ENCODE measurements at regions not wholly inside any gene's neighbourhood (a gene's known extent, or its start where the extent isn't known, plus 50 kb on each side); places are given as distances from the start of the nearest gene placed in this dataset.

- peak; percentile 66 for DNase-seq
Observed at GRCh38 chr4:163895378-163896005, 401.0 kb downstream of the TMA16 start.

GRCh38 chr4:163901319-163901718 is 406.8 kb downstream of the TMA16 start:
- no peak for DNase-seq

DNA sequence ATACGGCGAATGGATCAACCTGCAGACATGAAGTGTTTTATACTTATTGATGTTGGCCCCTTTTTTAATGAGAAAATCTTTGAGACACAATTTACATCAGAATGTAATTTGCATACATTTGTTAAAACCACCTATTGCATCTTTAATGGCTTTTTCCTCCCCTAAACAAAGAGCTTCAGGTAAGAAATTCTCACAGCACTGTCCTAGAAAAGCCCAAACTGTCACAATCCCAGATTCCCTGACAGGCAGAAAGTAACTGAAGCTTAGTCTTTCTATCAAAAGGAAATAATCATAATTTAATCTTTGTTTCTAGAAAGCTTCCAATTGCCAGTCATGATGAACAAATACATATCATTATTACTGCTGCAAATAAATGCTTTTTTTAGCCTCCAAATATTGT is 407.9 kb downstream of the TMA16 start:
- no peak for DNase-seq

DNA sequence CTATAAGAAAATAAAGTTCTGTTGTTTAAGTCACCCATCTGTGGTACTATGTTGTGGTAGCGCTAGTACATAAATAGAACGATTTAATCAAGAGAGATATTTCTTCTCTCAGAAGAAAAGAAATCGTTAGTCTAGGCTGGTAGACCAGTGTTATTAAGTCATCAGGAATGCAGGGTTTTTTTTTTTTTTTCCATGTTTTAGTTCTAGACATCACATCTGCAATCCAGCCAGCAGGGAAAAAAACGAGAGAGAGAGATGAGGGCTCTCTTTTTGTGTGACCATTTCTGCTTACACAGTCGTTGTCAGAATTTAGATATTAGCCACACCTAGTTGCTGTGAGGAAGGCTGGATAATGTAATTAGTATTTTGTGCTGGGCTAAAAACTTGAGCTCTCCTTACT is 417.4 kb downstream of the TMA16 start:
- no peak for DNase-seq

DNA sequence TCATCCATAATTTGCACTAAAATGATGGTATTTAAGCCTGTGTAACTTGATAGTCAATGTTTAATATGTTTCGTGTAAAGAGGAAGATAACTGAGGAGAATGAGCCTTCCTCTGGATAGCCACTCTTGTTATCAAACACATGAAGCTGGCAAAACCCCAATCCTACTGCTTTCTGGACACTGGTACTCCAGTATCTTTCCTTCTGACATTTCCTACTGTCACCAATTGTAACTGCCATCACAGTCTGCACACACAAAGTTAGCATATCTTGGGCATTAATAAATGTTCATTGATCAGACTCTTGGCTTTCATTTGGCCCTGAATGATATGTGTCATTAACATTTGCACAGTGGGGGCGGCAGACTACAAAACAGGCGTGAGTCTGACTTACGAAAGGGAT is 419.1 kb downstream of the TMA16 start:
- DNase-seq = no peak

DNA sequence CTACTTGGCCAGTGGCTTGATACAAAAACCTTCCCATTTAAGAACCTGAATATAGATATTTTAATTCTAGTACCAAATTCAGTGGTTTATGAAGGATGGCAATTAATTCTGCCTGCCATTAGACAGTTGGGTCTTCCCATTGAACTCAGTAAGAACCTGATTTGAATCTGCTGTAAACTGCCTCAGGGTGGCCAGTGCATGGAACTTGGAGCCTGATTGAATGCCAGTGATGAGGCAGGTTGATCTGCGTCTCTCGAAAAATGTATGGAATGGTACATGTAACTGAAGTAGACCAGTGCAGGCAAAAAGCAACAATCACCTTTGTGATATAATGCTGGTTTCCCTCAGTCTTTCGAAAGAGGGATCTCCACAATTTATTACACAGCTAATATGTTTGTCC is 421.4 kb downstream of the TMA16 start:
- DNase-seq = no peak

DNA sequence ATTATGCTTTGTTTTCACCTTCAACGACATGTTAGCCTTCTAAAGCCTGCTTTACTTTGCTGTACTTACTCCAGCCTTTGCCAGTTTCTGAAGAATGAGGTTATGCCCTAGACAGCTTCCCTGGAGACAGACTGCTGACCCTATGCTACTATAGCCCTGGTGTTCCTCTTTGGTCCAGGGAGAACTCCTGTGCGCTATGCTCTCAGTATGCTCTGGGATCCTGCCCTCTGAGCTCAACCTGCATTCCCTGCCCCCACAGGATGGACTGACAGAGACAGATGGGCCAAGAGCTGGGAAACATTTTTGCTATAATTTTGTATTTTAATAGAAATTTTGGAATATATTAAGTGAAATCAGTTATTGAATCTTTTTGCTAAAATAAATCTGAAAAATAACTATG is 425.9 kb downstream of the TMA16 start:
- no peak for DNase-seq

- DNase-seq = no peak
Observed at GRCh38 chr4:163922302-163922701, 427.8 kb downstream of the TMA16 start.

DNA sequence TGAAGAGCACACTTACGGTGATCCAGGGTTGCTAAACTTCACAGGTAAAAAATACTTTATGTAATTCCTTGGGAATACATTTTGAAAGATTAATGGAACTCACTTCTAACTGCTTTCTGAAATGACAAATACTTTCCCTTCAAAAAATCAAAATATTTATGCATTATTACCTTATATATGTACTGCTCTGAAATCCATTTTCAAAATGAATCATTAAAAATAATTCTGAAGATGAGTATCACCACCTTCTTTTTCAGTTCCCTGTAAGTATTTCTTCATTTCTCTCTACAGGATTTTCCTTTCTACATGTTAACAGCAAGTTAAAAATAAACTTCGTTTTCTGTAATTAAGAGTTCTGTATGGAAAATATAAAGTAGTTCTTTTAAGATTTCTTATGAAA is 428.6 kb downstream of the TMA16 start:
- no peak for DNase-seq

- no peak for DNase-seq
Observed at GRCh38 chr4:163930086-163930485, 435.6 kb downstream of the TMA16 start.

DNA sequence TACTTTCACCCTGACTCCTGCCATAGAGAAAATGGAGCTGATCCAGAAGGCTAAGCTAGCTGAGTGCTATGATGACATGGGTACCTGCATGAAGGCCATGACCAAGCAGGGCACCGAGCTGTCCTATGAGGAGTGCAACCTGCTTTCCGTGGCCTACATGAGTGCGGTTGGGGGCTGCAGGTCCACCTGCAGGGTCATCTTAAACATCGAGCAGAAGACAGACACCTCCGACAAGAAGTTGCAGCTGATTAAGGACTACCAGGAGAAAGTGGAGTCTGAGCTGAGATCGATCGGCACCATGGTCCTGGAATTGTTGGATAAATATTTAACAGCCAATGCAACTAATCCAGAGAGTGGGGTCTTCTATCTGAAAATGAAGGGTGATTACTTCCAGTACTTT is 438.0 kb downstream of the TMA16 start:
- DNase-seq = no peak

GRCh38 chr4:163939597-163939996 is 445.1 kb downstream of the TMA16 start:
- no peak for DNase-seq

- DNase-seq = no peak
Observed at GRCh38 chr4:163941221-163941905, 446.9 kb downstream of the TMA16 start.

- no peak for DNase-seq
Observed at GRCh38 chr4:163948920-163949455, 454.5 kb downstream of the TMA16 start.

DNA sequence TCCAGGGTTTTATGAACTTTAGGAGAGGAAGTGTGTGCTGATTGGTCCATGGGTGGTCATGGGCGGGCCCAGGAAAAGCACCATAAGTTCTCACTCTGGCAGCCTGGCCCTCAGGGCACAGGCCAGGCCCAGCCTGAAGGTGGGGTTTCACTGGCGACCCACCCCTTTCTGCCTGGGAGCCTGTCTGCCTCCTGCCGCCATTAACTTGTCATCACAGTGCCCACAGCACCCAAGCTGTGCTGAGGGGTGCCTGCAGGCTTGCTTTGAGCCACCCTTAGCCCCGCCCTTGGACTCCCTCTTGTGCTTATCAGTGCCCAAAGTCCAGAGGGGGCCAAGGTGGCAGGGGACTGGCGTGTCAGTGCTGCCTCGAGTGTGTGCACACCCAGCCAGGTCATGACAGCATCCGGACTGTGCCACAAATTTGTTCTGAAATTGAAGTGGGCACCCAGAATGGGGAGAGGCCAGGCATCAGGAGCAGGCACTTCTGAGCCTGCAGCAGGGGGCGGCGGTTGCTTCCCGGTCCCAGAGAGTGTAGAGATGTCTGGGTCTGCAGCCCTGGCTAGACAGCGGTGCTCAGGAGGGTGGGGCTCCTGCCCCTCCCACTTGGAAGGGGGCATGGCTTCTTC is 455.6 kb downstream of the TMA16 start:
- DNase-seq = no peak

DNA sequence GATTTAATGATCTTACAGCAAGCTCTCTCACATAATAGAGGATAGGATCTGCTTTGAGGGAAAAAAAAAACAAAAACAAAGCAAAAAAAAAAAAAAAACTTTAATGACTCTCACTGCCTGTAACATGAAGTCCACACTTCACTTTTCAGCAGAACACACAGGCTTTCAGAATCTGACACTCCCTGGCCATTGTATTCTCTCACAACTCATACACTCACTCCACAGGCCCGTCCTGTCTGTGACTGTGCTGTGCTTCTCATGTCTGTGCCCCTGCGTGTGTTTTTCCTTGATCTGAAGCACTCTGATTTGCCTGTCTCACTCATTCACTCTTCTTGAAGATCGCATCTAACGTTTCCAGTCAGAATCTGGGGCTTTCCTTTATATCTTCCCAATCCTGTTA is 460.8 kb downstream of the TMA16 start:
- no peak for DNase-seq

GRCh38 chr4:163958751-163959150 is 464.3 kb downstream of the TMA16 start:
- DNase-seq = no peak

- DNase-seq = no peak
Observed at GRCh38 chr4:163959932-163960331, 465.4 kb downstream of the TMA16 start.

DNA sequence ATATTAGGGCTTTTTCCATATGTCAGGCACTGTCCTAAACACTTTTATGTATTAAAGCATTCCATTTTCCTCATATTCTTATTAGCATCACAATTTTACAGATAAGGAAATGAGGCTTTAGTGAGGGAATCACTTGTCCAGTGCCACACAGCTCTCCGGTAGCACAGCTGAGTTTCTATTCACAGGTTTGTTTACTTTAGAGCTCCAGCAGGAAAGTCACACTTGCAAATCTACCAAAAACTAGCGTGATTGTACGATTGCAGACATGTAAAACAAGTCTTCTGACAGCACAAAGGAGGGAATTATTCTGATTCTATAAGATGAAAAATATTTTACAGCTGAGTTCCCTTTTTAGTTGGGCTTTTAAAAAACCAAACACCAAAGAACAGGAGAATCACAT is 472.1 kb downstream of the TMA16 start:
- no peak for DNase-seq

GRCh38 chr4:163967263-163967662 is 472.8 kb downstream of the TMA16 start:
- no peak for DNase-seq

- DNase-seq = no peak
Observed at GRCh38 chr4:163967710-163968109, 473.2 kb downstream of the TMA16 start.

GRCh38 chr4:163969291-163969690 is 474.8 kb downstream of the TMA16 start:
- DNase-seq = no peak

- DNase-seq = no peak
Observed at GRCh38 chr4:163976588-163976987, 482.1 kb downstream of the TMA16 start.

- DNase-seq = no peak
Observed at GRCh38 chr4:163988391-163988790, 493.9 kb downstream of the TMA16 start.

Data from NCI-H510A (cell line).